Upper lobe of left lung (tissue), 6 donors: ENCODE measurements at regions not wholly inside any gene's neighbourhood (a gene's known extent, or its start where the extent isn't known, plus 50 kb on each side); places are given as distances from the start of the nearest gene placed in this dataset.

Experiments
- ATAC-seq, 2 donors: fragments of 200-7000 bp; cut with Tn5 transposase; one replicate each; pipeline ENCODE4 v1.9.1; 2022; ENCODE audit warnings: mild to moderate bottlenecking in 2 of 2, moderate library complexity in 2 of 2; ENCODE audit not compliant: low FRiP score in 2 of 2
- DNase-seq, 2 donors: peaks; one replicate each; pipeline ENCODE4 v3.0.0-alpha.2; 2019 to 2020
- H3K27ac ChIP-seq, 4 donors: fragments of 200-600 bp; sonication (generic); one replicate each; pipeline ENCODE4 v1.5.1; 2016 to 2019
- H3K27me3 ChIP-seq, 4 donors: fragments of 200-600 bp; sonication (generic); one replicate each; pipeline ENCODE4 v1.5.1; 2017 to 2019
- H3K36me3 ChIP-seq, 4 donors: fragments of 200-600 bp; sonication (generic); one replicate each; pipeline ENCODE4 v1.5.1; 2016 to 2019
- H3K4me1 ChIP-seq, 4 donors: fragments of 200-600 bp; sonication (generic); one replicate each; pipeline ENCODE4 v1.5.1; 2018 to 2019
- H3K4me3 ChIP-seq, 4 donors: fragments of 200-600 bp; sonication (generic); one replicate each; pipeline ENCODE4 v1.5.1; 2017 to 2019; ENCODE audit warnings: mild to moderate bottlenecking in 2 of 4, moderate library complexity in 1 of 4
- H3K9me3 ChIP-seq, 4 donors: fragments of 200-600 bp; sonication (generic); one replicate each; pipeline ENCODE4 v1.5.1; 2018 to 2019
- CTCF ChIP-seq, 6 experiments: fragments of 450-650 bp in 4 of 6; fragments of 200-600 bp in 2 of 6; sonication (generic) in 2 of 6; IDR thresholded peaks; one replicate each; pipeline ENCODE4 v1.5.1; 2016 to 2019; ENCODE audit warnings: antibody characterized with exemption in 6 of 6
- EP300 ChIP-seq, 4 donors: sonication (generic); formaldehyde crosslinking; IDR thresholded peaks; one replicate each; pipeline ENCODE4 v1.5.1; 2017; ENCODE audit warnings: antibody characterized with exemption in 4 of 4, control low read depth in 2 of 4
- POLR2A ChIP-seq, 4 donors: fragments of 450-650 bp; IDR thresholded peaks; one replicate each; pipeline ENCODE4 v1.5.1; 2016 to 2017; ENCODE audit warnings: antibody characterized with exemption in 4 of 4, mild to moderate bottlenecking in 2 of 4
- POLR2AphosphoS5 ChIP-seq, 2 donors: sonication (generic); formaldehyde crosslinking; IDR thresholded peaks; one replicate each; pipeline ENCODE4 v1.5.1; 2017; ENCODE audit warnings: antibody characterized with exemption in 2 of 2
- WGBS, 2 donors: methylation state at CpG; one replicate each; pipeline ENCODE4 v1.1.5; 2017 to 2018; 5-methylcytosine and 5-hydroxymethylcytosine counted together
- donor health status: DM: no; HTN: no; CAD: no; lungs with moderate emphysema.
- donor health status: DM: no; HTN: yes; CAD: no; lungs with severe emphysema.

GRCh38 chr2:8315531-8316165 is 366.2 kb upstream of the ID2 start:
- 81 to 86% methylated on average over 7 of the region's 7 CpGs for WGBS, 2 donors
- DNase-seq: peak in 1 of 2 donors; percentile 65
- peaks cover 0 to 7% (median under 1%) of the 10 kb centered on the region in 4 donors for H3K4me1 ChIP-seq
- peak in 1 of 2 donors; percentile 50 for ATAC-seq
- H3K27ac ChIP-seq: no peak overlapping the region
- TF ChIP-seq CTCF (IDR thresholded peaks at IDR 0.05): no peak
- no peaks in the 10 kb centered on the region for H3K36me3 ChIP-seq
- no peaks in the 10 kb centered on the region for H3K9me3 ChIP-seq
- H3K4me3 ChIP-seq: no peak overlapping the region
- no peaks in the 10 kb centered on the region for H3K27me3 ChIP-seq

DNA sequence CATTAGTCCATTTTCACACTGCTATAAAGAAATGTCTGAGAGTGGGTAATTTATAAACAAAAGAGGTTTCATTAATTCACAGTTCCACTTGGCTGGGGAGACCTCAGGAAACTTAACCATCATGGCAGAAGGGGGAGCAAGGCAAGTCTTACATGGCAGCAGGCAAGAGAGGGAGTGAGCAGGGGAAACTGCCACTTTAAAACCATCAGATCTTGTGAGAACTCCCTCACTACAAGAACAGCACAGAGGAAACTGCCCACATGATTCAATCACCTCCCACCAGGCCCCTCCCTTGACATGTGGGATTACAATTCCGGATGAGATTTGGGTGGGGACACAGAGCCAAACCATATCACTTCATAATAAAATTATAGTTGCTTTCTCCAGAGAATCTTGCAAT is 365.5 kb upstream of the ID2 start:
- WGBS, 2 donors: 67 to 68% methylated on average over 1 of the region's 1 CpG
- ATAC-seq: no peak

GRCh38 chr2:8317418-8317817 is 364.4 kb upstream of the ID2 start:
- WGBS, 2 donors: 87 to 93% methylated on average over 10 of the region's 10 CpGs
- ATAC-seq: no peak
- Histone ChIP-seq H3K27me3 (no peaks in the 10 kb centered on the region), H3K36me3 (no peaks in the 10 kb centered on the region), H3K9me3 (no peaks in the 10 kb centered on the region), H3K4me3 (no peak overlapping the region), H3K27ac (no peak overlapping the region), H3K4me1 (peaks cover 0 to 7% (median 0%) of the 10 kb centered on the region in 4 donors)
- TF ChIP-seq CTCF (IDR thresholded peaks at IDR 0.05): no peak
- DNase-seq: no peak

More for the DNA sequence above, 365.5 kb upstream of the ID2 start:
- no peak for DNase-seq
- Histone ChIP-seq H3K9me3 (no peaks in the 10 kb centered on the region), H3K27me3 (no peaks in the 10 kb centered on the region), H3K4me1 (peaks cover 0 to 7% (median 0%) of the 10 kb centered on the region in 4 donors), H3K36me3 (no peaks in the 10 kb centered on the region), H3K27ac (no peak overlapping the region), H3K4me3 (no peak overlapping the region)
- TF ChIP-seq EP300 (IDR thresholded peaks at IDR 0.05): no peak
- no peak for TF ChIP-seq CTCF (IDR thresholded peaks at IDR 0.05)
- TF ChIP-seq POLR2A (IDR thresholded peaks at IDR 0.05): no peak
- no peak for TF ChIP-seq POLR2AphosphoS5 (IDR thresholded peaks at IDR 0.05)

DNA sequence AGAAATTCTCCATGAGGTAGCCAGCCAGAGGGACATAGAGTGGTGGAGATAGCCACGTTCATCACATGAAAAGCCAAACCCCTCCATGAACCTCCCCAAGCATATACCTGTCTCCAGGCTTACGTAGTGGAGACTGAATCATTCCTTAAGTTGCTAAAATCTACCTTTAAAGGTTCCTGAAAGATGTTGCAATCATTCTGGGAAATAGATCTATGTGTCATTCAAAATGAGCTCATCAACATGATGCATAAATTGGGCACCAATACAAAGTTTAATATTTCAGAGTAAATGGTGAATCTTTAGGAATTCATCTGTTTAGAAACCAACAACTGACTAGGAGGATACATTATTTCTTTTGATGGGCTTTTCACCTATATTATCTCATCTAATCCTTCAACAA is 362.6 kb upstream of the ID2 start:
- Histone ChIP-seq H3K27ac (no peak overlapping the region), H3K4me1 (no peaks in the 10 kb centered on the region), H3K36me3 (no peaks in the 10 kb centered on the region), H3K9me3 (no peaks in the 10 kb centered on the region), H3K27me3 (no peaks in the 10 kb centered on the region), H3K4me3 (no peak overlapping the region)
- WGBS, 2 donors: 59 to 76% methylated on average over 2 of the region's 2 CpGs
- no peak for TF ChIP-seq POLR2AphosphoS5 (IDR thresholded peaks at IDR 0.05)
- TF ChIP-seq EP300 (IDR thresholded peaks at IDR 0.05): no peak
- no peak for TF ChIP-seq POLR2A (IDR thresholded peaks at IDR 0.05)
- TF ChIP-seq CTCF (IDR thresholded peaks at IDR 0.05): no peak
- no peak for DNase-seq
- no peak for ATAC-seq

DNA sequence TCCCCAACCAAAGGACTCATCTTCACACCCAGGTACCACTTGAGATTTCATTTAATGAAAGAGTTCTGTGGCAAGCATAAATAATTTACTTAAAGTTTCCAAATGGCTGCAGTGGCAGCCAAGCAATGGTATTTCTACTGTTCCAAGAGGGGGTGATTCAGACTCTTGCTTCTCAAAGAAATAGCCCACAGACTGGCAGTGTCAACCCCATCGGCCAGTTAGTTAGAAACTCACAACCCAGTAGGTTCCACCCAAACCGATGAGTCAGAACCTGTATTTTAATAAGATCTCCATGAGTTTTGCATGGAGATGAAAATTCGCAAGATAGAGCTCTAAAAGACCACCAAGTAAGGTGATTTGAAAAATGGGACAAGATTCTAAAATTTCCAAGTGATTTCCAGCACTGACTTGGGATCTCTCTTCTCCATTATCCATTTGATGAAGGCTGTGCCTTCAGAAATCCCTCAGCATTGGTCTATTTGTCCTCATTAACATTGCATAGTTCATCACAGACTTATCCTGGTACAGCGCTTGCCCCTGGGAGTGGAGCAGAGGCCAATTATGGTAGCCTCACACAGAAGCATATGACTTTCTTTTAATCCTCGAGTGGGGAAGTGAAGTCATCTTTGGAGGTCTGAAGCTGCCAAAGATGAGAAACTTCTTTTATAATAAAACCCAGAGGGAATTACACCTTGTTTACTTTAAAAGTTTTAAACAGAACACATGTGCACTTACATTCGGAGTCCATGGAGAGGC is 361.4 kb upstream of the ID2 start:
- no peak for TF ChIP-seq POLR2AphosphoS5 (IDR thresholded peaks at IDR 0.05)
- TF ChIP-seq EP300 (IDR thresholded peaks at IDR 0.05): no peak
- no peak for TF ChIP-seq CTCF (IDR thresholded peaks at IDR 0.05)
- TF ChIP-seq POLR2A (IDR thresholded peaks at IDR 0.05): no peak
- Histone ChIP-seq H3K4me1 (no peaks in the 10 kb centered on the region), H3K27me3 (no peaks in the 10 kb centered on the region), H3K4me3 (no peak overlapping the region), H3K36me3 (no peaks in the 10 kb centered on the region), H3K27ac (no peak overlapping the region), H3K9me3 (no peaks in the 10 kb centered on the region)
- ATAC-seq (no peak), DNase-seq (no peak)
- WGBS, 2 donors: 84 to 88% methylated on average over 6 of the region's 6 CpGs
